HL-60/S4 treated with retinoic acid at 250 ng/mL for 4 days and 3 days (cell line): ENCODE measurements at regions not wholly inside any gene's neighbourhood (a gene's known extent, or its start where the extent isn't known, plus 50 kb on each side); places are given as distances from the start of the nearest gene placed in this dataset.

Experiments used
- in situ Hi-C: fragments of 300-500 bp; cut with MboI; formaldehyde crosslinking; loops from 2 replicates; pipeline ENCODE4 v1.7.0; 2022; ENCODE audit warnings: low sequenced_read_pairs

- in situ Hi-C loops, result no loop called here
These were observed 166.2 kb downstream of the SEC14L1 start for GRCh38 chr17:77306790-77307478.

GRCh38 chr17:77307479-77308198 is 166.9 kb downstream of the SEC14L1 start:
- in situ Hi-C loops, result no loop called here

- in situ Hi-C loops, result no loop called here
These were observed 168.3 kb downstream of the SEC14L1 start for GRCh38 chr17:77308861-77309726.

- in situ Hi-C loops, result no loop called here
These were observed 169.6 kb downstream of the SEC14L1 start for GRCh38 chr17:77310336-77310735.

GRCh38 chr17:77311371-77311981 is 170.7 kb downstream of the SEC14L1 start:
- in situ Hi-C loops, result no loop called here

GRCh38 chr17:77312061-77312701 is 171.4 kb downstream of the SEC14L1 start:
- in situ Hi-C loops, result no loop called here

GRCh38 chr17:77312786-77313599 is 172.2 kb downstream of the SEC14L1 start:
- in situ Hi-C loops, result no loop called here

- in situ Hi-C loops, result no loop called here
These were observed 173.1 kb downstream of the SEC14L1 start for GRCh38 chr17:77313831-77314230.

GRCh38 chr17:77314601-77315000 is 173.8 kb downstream of the SEC14L1 start:
- in situ Hi-C loops, result no loop called here

- in situ Hi-C loops, result no loop called here
These were observed 174.2 kb downstream of the SEC14L1 start for GRCh38 chr17:77315010-77315409.

GRCh38 chr17:77315551-77316190 is 174.9 kb downstream of the SEC14L1 start:
- in situ Hi-C loops, result no loop called here

GRCh38 chr17:77316191-77316641 is 175.4 kb downstream of the SEC14L1 start:
- in situ Hi-C loops, result no loop called here

- in situ Hi-C loops, result no loop called here
These were observed 175.9 kb downstream of the SEC14L1 start for GRCh38 chr17:77316651-77317050.

- in situ Hi-C loops, result no loop called here
These were observed 176.5 kb downstream of the SEC14L1 start for GRCh38 chr17:77317091-77317750.

GRCh38 chr17:77318021-77318420 is 177.3 kb downstream of the SEC14L1 start:
- in situ Hi-C loops, result no loop called here

GRCh38 chr17:77318491-77319210 is 177.9 kb downstream of the SEC14L1 start:
- in situ Hi-C loops, result no loop called here

GRCh38 chr17:77319211-77320043 is 178.7 kb downstream of the SEC14L1 start:
- in situ Hi-C loops, result loop anchor here (10.0 kb wide), 1 partner anchor 175 kb away; no protein-coding TSS in a partner anchor
